ENCODE measurements at regions not wholly inside any gene's neighbourhood (a gene's known extent, or its start where the extent isn't known, plus 50 kb on each side); places are given as distances from the start of the nearest gene placed in this dataset.
"Not testable (repeated sequence)": the region's sequence is repeated elsewhere in the genome, so short reads cannot be mapped to it uniquely, and the experiment has no call there.

DNA sequence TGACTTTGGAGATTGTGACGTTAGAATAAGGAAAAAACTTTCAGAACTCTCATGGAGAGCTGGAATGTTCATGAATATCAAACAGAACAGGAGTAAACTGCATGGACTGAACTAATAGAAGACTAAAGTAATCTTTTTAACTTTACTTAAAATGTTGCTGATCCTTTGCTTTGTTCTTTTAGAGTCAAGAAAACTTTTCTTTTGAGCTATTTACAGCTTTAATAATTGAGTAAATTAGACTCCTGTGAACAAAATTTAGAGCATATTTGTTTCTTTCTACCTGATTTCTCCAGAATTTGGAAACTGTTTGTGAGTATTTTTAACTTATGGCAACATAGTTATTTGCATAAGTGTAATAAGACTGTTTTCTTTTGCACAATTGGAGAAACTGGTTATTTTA, 146.3 kb downstream of the CDCA7 start:
- no peak for TF ChIP-seq GATA1 (IDR thresholded peaks at IDR 0.05; ENCODE audit: low read depth, low read length)
- no peak for TF ChIP-seq POLR2A (IDR thresholded peaks at IDR 0.05; ENCODE audit: low read length)
- DNase-seq: no peak

DNA sequence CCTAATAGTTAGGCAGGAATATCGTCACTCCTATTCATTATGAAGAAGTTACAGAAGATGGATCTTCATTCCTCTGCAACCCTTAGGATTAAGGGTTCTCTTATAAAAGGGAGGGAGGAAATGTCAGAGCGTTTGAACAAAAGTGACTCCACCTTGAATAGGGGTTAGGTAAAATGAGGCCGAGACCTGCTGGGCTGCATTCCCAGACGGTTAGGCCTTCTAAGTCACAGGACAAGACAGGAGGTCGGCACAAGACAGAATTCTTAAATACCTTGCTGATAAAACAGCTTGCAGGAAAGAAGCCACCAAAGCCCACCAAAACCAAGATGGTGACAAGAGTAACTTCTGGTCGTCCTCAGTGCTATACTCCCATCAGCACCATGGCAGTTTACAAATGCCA, 147.6 kb downstream of the CDCA7 start:
- no peak for DNase-seq
- TF ChIP-seq POLR2A (IDR thresholded peaks at IDR 0.05; ENCODE audit: low read length): no peak
- no peak for TF ChIP-seq GATA1 (IDR thresholded peaks at IDR 0.05; ENCODE audit: low read depth, low read length)

DNA sequence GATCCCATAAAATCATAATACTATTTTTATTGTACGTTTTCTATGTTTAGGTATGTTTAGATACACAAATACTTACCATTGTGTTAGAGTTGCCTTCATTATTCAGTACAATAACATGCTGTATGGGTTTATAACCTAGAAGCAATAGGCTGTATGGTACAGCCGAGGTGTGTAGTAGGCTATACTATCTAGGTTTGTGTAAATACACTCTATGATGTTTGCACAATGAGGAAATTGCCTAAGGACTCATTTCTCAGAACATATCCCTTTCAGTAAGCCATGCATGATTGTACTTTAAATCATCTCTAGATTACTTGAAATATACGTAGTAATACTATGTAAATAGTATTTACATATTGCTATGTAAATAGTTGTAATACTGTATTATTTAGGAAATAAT, 156.7 kb downstream of the CDCA7 start:
- TF ChIP-seq GATA1 (IDR thresholded peaks at IDR 0.05; ENCODE audit: low read depth, low read length) (no peak), POLR2A (IDR thresholded peaks at IDR 0.05; ENCODE audit: low read length) (no peak)
- DNase-seq: no peak

DNA sequence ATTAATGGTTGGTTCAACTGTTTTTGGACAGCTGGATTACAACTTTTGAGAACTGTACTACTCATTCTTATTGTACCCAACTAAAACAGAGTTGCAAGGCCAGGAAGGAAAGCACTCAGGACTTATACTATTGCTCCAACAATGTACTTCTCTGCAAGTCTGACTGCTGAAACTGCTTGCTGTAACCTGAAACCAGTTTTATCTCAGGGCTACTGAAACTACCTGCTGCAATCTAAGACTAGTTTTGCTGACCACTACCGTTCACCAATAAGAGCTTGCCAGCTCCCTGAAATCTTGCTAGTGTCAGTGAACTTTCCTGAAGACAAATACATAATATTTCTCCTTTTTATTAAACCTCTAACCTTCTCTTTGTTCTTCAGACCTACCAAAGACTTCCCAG, 157.3 kb downstream of the CDCA7 start:
- no peak for DNase-seq
- TF ChIP-seq POLR2A (IDR thresholded peaks at IDR 0.05; ENCODE audit: low read length): no peak
- no peak for TF ChIP-seq GATA1 (IDR thresholded peaks at IDR 0.05; ENCODE audit: low read depth, low read length)

GRCh38 chr2:173513107-173513727, 158.5 kb downstream of the CDCA7 start:
- TF ChIP-seq GATA1 (IDR thresholded peaks at IDR 0.05; ENCODE audit: low read depth, low read length) (no peak), POLR2A (IDR thresholded peaks at IDR 0.05; ENCODE audit: low read length) (no peak)
- no peak for DNase-seq

DNA sequence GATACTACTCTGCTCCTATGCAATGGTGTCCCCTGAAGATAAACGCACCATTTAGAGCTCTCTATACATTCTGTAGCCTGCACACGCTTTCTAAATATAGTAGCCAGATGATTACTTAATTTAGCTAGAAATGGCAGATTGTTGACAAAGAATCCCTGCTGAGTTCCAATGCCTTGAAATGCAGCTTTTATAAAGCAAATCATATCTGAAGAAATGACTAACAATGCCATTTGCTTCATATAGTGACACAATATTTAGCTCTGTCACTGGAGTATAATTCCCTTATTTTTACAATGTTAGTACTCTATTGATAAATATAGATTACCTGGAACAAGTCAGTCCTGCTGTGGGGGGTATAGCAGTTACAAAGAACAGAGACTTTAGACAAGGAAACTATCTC, 166.2 kb downstream of the CDCA7 start:
- DNase-seq: no peak

GRCh38 chr2:173521450-173522192, 166.9 kb downstream of the CDCA7 start:
- no peak for DNase-seq
- TF ChIP-seq POLR2A (IDR thresholded peaks at IDR 0.05; ENCODE audit: low read length) (no peak), GATA1 (IDR thresholded peaks at IDR 0.05; ENCODE audit: low read depth, low read length) (no peak)

More for the DNA sequence above, 166.2 kb downstream of the CDCA7 start:
- TF ChIP-seq POLR2A (IDR thresholded peaks at IDR 0.05; ENCODE audit: low read length) (no peak), GATA1 (IDR thresholded peaks at IDR 0.05; ENCODE audit: low read depth, low read length) (no peak)

GRCh38 chr2:173523497-173523896, 168.8 kb downstream of the CDCA7 start:
- no peak for TF ChIP-seq POLR2A (IDR thresholded peaks at IDR 0.05; ENCODE audit: low read length)
- DNase-seq: no peak

DNA sequence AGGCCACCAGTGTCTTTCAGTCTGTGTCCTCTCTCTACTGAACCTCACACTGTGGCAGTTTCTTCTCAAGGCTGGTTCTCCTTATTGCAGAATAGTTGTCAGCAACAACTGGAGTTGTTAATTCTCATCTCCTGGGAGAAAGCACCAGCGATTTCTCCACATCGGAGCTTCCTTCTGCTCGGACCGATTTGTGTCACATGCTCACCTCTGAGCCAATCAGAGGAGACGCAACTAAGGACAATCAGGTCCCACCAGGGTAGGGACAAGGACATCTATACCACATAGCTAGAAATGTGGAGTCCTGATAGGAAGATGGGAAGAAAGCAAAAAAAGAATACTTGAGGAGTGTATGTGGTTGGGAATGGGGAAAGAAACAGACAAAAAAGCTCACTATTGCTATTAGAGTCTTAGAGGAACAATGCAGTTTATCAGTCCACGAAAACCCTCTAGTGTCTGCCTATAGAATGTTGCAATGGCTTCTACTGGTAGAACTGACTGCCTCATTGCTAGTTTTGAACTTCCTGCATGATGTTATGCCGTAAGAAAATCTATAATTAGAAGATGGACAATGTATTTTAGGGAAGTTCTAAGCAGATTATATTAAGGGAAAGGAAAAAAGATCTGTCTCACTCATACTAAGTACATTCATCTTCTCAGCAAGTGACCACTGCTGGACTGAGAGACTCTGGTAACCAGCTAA, 169.7 kb downstream of the CDCA7 start:
- TF ChIP-seq POLR2A (IDR thresholded peaks at IDR 0.05; ENCODE audit: low read length): no peak
- no peak for TF ChIP-seq GATA1 (IDR thresholded peaks at IDR 0.05; ENCODE audit: low read depth, low read length)
- no peak for DNase-seq

DNA sequence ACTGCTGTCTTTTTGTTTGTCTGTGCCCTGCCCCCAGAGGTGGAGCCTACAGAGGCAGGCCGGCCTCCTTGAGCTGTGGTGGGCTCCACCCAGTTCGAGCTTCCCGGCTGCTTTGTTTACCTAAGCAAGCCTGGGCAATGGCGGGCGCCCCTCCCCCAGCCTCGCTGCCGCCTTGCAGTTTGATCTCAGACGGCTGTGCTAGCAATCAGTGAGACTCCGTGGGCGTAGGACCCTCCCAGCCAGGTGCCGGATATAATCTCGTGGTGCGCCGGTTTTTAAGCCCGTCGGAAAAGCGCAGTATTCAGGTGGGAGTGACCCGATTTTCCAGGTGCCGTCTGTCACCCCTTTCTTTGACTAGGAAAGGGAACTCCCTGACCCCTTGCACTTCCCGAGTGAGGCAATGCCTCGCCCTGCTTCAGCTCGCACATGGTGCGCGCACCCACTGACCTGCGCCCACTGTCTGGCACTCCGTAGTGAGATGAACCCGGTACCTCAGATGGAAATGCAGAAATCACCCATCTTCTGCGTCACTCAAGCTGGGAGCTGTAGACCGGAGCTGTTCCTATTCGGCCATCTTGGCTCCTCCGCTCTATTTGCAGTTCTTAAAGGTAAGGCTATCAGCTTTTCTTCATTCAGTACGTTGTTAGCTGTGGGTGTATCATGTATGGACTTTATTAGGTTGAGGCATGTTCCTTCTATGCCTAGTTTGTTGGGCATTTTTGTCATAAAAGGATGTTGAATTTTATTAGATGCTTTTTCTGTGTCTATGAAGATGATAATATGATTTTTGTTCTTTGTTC, 178.3 kb downstream of the CDCA7 start:
- not testable (repeated sequence) for DNase-seq

DNA sequence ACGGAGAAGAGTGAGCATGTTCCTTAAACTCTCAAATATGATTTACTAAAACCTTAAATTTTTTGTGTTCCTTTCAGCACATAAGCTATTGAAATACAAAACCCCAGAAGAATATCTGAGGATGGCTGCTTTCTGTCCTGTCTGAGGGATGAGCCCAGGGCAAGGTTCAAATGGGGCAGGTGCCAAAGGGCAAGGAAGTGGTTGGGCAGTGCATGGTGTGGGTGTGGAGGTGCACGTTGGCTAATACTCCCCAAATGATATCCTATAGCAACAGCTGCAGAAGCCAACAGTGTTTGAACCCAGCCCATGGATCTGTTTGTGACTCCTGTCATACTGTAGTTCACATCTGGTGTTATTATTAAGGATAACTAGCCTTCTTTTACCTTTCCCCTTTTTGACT, 183.0 kb downstream of the CDCA7 start:
- TF ChIP-seq POLR2A (IDR thresholded peaks at IDR 0.05; ENCODE audit: low read length): no peak
- no peak for TF ChIP-seq GATA1 (IDR thresholded peaks at IDR 0.05; ENCODE audit: low read depth, low read length)

GRCh38 chr2:173539615-173540014, 184.9 kb downstream of the CDCA7 start:
- no peak for TF ChIP-seq GATA1 (IDR thresholded peaks at IDR 0.05; ENCODE audit: low read depth, low read length)
- TF ChIP-seq POLR2A (IDR thresholded peaks at IDR 0.05; ENCODE audit: low read length): no peak
- DNase-seq: no peak

More for the DNA sequence above, 183.0 kb downstream of the CDCA7 start:
- DNase-seq: no peak

GRCh38 chr2:173544641-173545363, 190.1 kb downstream of the CDCA7 start:
- DNase-seq: no peak
- TF ChIP-seq GATA1 (IDR thresholded peaks at IDR 0.05; ENCODE audit: low read depth, low read length) (no peak), POLR2A (IDR thresholded peaks at IDR 0.05; ENCODE audit: low read length) (no peak)

Measured in erythroblast (primary cell).